H1 (cell line): ENCODE measurements at regions not wholly inside any gene's neighbourhood (a gene's known extent, or its start where the extent isn't known, plus 50 kb on each side); places are given as distances from the start of the nearest gene placed in this dataset.
"Not testable (repeated sequence)": the region's sequence is repeated elsewhere in the genome, so short reads cannot be mapped to it uniquely, and the experiment has no call there.

Source experiments
- CTCF ChIA-PET: fragments of 300-600 bp; sonication (Branson Sonifier 250); formaldehyde crosslinking; loops from one replicate; lab custom pipeline; 2021; ENCODE audit not compliant: partially characterized antibody; lab: Charles Lee
- POLR2A ChIA-PET: fragments of 300-600 bp; sonication (Branson Sonifier 250); formaldehyde crosslinking; loops from one replicate; lab custom pipeline; 2021; ENCODE audit warnings: inconsistent platforms; ENCODE audit not compliant: partially characterized antibody; lab: Charles Lee
- DNase-seq, 2 experiments: peaks; one replicate each; pipeline versions ENCODE4 v3.0.0 to v3.0.0-alpha.2; 2010 to 2022; ENCODE audit warnings: low spot score in 2 of 2, low read depth in 1 of 2, mixed read lengths in 1 of 2
- FAIRE-seq: peaks from 2 replicates; lab custom pipeline; 2011; peaks lifted over from hg19 to GRCh38; lab: Jason Lieb, UNC
- H2AFZ ChIP-seq: 2 replicates; pipeline ENCODE4 v1.8.1; 2012; ENCODE audit warnings: low read length, inconsistent platforms
- H2AK5ac ChIP-seq: 2 replicates; pipeline ENCODE4 v1.6.1; 2013; ENCODE audit warnings: low read depth, low read length
- H2BK120ac ChIP-seq: replicated peaks from 2 replicates; pipeline ENCODE3; 2013; ENCODE audit warnings: low read depth, low read length, inconsistent platforms
- H2BK12ac ChIP-seq: 2 replicates; pipeline ENCODE4 v1.6.1; 2013; ENCODE audit warnings: low read depth, low read length
- H2BK15ac ChIP-seq: 2 replicates; pipeline ENCODE4 v1.6.1; 2013; ENCODE audit warnings: low read length
- H2BK20ac ChIP-seq: 2 replicates; pipeline ENCODE4 v1.6.1; 2013; ENCODE audit warnings: low read length
- H2BK5ac ChIP-seq: 2 replicates; pipeline ENCODE4 v1.6.1; 2013; ENCODE audit warnings: low read depth, low read length
- H3K14ac ChIP-seq: 2 replicates; pipeline ENCODE4 v1.6.1; 2013; ENCODE audit warnings: inconsistent platforms; ENCODE audit not compliant: insufficient read length
- H3K18ac ChIP-seq: 2 replicates; pipeline ENCODE4 v1.6.1; 2013; ENCODE audit warnings: low read length; ENCODE audit errors: extremely low read depth
- H3K23ac ChIP-seq: 2 replicates; pipeline ENCODE4 v1.6.1; 2013; ENCODE audit warnings: inconsistent platforms; ENCODE audit not compliant: insufficient read length
- H3K23me2 ChIP-seq: 2 replicates; pipeline ENCODE4 v1.6.1; 2013; ENCODE audit warnings: low read depth, low read length
- H3K27ac ChIP-seq: 2 replicates; pipeline ENCODE4 v1.6.1; 2011; ENCODE audit warnings: low read depth, low read length, inconsistent platforms
- H3K27me3 ChIP-seq, 4 experiments: replicated peaks in 1 of 4; 1 replicate in 1 of 4; 2 replicates in 3 of 4; pipeline versions ENCODE4 v1.6.1 to v1.8.1; 2011 to 2013; ENCODE audit warnings: low read length in 3 of 4, mild to moderate bottlenecking in 3 of 4, inconsistent platforms in 2 of 4, mixed read lengths in 2 of 4, moderate library complexity in 1 of 4; ENCODE audit not compliant: control insufficient read depth in 3 of 4, insufficient read depth in 3 of 4; ENCODE audit errors: extremely low read depth in 1 of 4
- H3K36me3 ChIP-seq, 4 experiments: 2 replicates each; pipeline versions ENCODE4 v1.6.1 to v1.8.1; 2011 to 2013; ENCODE audit warnings: mild to moderate bottlenecking in 4 of 4, low read length in 3 of 4, moderate library complexity in 2 of 4, control low read depth in 1 of 4, inconsistent platforms in 1 of 4; ENCODE audit not compliant: insufficient read depth in 4 of 4, control insufficient read depth in 2 of 4
- H3K4ac ChIP-seq: replicated peaks from 2 replicates; pipeline ENCODE3; 2013; ENCODE audit warnings: low read length, low read depth, mixed read lengths, inconsistent platforms; ENCODE audit not compliant: insufficient read length
- H3K4me1 ChIP-seq, 4 experiments: replicated peaks in 1 of 4; 1 replicate in 1 of 4; 2 replicates in 3 of 4; pipeline versions ENCODE4 v1.6.1 to v1.8.1; 2011 to 2013; ENCODE audit warnings: low read length in 3 of 4, inconsistent platforms in 2 of 4, mixed read lengths in 1 of 4; ENCODE audit not compliant: insufficient read depth in 4 of 4, control insufficient read depth in 3 of 4
- H3K4me2 ChIP-seq, 2 experiments: 2 replicates each; pipeline versions ENCODE4 v1.6.1 to v1.8.1; 2011 to 2013; ENCODE audit warnings: low read depth in 2 of 2, low read length in 2 of 2, control low read depth in 1 of 2, inconsistent platforms in 1 of 2, mild to moderate bottlenecking in 1 of 2; ENCODE audit not compliant: insufficient read depth in 1 of 2
- H3K4me3 ChIP-seq, 4 experiments: fragments of 200-600, 300-600 bp in 1 of 4; sonication (generic), shearing (Covaris generic), sonication (Bioruptor Twin) in 1 of 4; 2 replicates each; pipeline versions ENCODE4 v1.5.1 to v1.8.1; 2011 to 2016; ENCODE audit warnings: low read length in 4 of 4, low read depth in 3 of 4, control low read depth in 2 of 4, inconsistent platforms in 2 of 4, mild to moderate bottlenecking in 2 of 4, mixed read lengths in 1 of 4, moderate library complexity in 1 of 4; ENCODE audit not compliant: insufficient read depth in 2 of 4; ENCODE audit errors: extremely low read depth in 1 of 4
- H3K56ac ChIP-seq: replicated peaks from 2 replicates; pipeline ENCODE3; 2013; ENCODE audit warnings: low read depth, mild to moderate bottlenecking, mixed read lengths, low read length, inconsistent platforms; ENCODE audit not compliant: insufficient read length
- H3K79me1 ChIP-seq: 2 replicates; pipeline ENCODE4 v1.6.1; 2013; ENCODE audit warnings: low read depth, low read length, control low read depth
- H3K79me2 ChIP-seq, 2 experiments: 2 replicates each; pipeline versions ENCODE4 v1.6.1 to v1.8.1; 2012 to 2013; ENCODE audit warnings: low read length in 2 of 2, mild to moderate bottlenecking in 2 of 2, inconsistent platforms in 1 of 2; ENCODE audit not compliant: insufficient read depth in 2 of 2, control insufficient read depth in 1 of 2
- H3K9ac ChIP-seq, 4 experiments: replicated peaks in 1 of 4; 1 replicate in 1 of 4; 2 replicates in 3 of 4; pipeline versions ENCODE4 v1.6.1 to v1.8.1; 2011 to 2013; ENCODE audit warnings: low read depth in 3 of 4, low read length in 3 of 4, control low read depth in 2 of 4, mild to moderate bottlenecking in 2 of 4, moderate library complexity in 2 of 4, inconsistent platforms in 1 of 4; ENCODE audit errors: extremely low read depth in 1 of 4
- H3K9me3 ChIP-seq, 2 experiments: 2 replicates each; pipeline versions ENCODE4 v1.6.1 to v1.8.1; 2012 to 2013; ENCODE audit warnings: mild to moderate bottlenecking in 2 of 2, moderate library complexity in 2 of 2, control low read depth in 1 of 2, inconsistent platforms in 1 of 2, low read depth in 1 of 2, low read length in 1 of 2, mixed read lengths in 1 of 2; ENCODE audit not compliant: insufficient read depth in 2 of 2
- H4K20me1 ChIP-seq, 2 experiments: replicated peaks in 1 of 2; 2 replicates each; pipeline versions ENCODE3 to v1.8.1; 2011 to 2013; ENCODE audit warnings: inconsistent platforms in 2 of 2, low read length in 2 of 2, mild to moderate bottlenecking in 1 of 2; ENCODE audit not compliant: insufficient read depth in 2 of 2, control insufficient read depth in 1 of 2
- H4K5ac ChIP-seq: 2 replicates; pipeline ENCODE4 v1.6.1; 2013; ENCODE audit warnings: low read length, low read depth, mixed read lengths, inconsistent platforms; ENCODE audit not compliant: insufficient read length
- H4K8ac ChIP-seq: 2 replicates; pipeline ENCODE4 v1.8.0; 2013; ENCODE audit warnings: mild to moderate bottlenecking, moderate library complexity, low read length, inconsistent platforms; ENCODE audit not compliant: insufficient read depth; ENCODE audit errors: extremely low read depth
- H4K91ac ChIP-seq: replicated peaks from 2 replicates; pipeline ENCODE3; 2013; ENCODE audit warnings: low read length, mixed read lengths, inconsistent platforms; ENCODE audit not compliant: insufficient read length
- WGBS, 2 experiments: shearing (Covaris generic) in 1 of 2; methylation state at CpG; one replicate each; pipeline versions ENCODE4 v1.1.6 to v1.1.7; 2013 to 2015; ENCODE audit warnings: low lambda C conversion rate in 2 of 2, mixed read lengths in 2 of 2, inconsistent platforms in 1 of 2, low coverage in 1 of 2, missing lambda C conversion rate in 1 of 2; ENCODE audit not compliant: insufficient replicate concordance in 2 of 2, insufficient coverage in 1 of 2, insufficient read length in 1 of 2; ENCODE audit errors: extremely low coverage in 1 of 2, missing lambda C conversion rate in 1 of 2; 5-methylcytosine and 5-hydroxymethylcytosine counted together

- H3K27ac ChIP-seq, H2BK12ac ChIP-seq, POLR2A ChIA-PET, H3K14ac ChIP-seq, H3K9ac ChIP-seq, H4K91ac ChIP-seq, H3K36me3 ChIP-seq, H3K4me2 ChIP-seq, H4K20me1 ChIP-seq, H2BK20ac ChIP-seq, H2BK15ac ChIP-seq, H2AFZ ChIP-seq, CTCF ChIA-PET, DNase-seq, FAIRE-seq, H3K18ac ChIP-seq, H3K9me3 ChIP-seq, H3K79me1 ChIP-seq, H3K27me3 ChIP-seq, H3K4ac ChIP-seq, H4K5ac ChIP-seq, H2BK5ac ChIP-seq, H3K4me3 ChIP-seq, H3K79me2 ChIP-seq, H3K23me2 ChIP-seq, H2AK5ac ChIP-seq, H3K23ac ChIP-seq, H4K8ac ChIP-seq, H3K4me1 ChIP-seq, H2BK120ac ChIP-seq, H3K56ac ChIP-seq: not testable (repeated sequence)
- WGBS, 2 experiments, result 98% methylated on average over 13 of the region's 13 CpGs; no CpG with 5 or more reads in 1 of the 2 experiments
Measured at GRCh38 chr21:28677096-28677495, 315.6 kb downstream of the LTN1 start.
